ENCODE measurements at regions not wholly inside any gene's neighbourhood (a gene's known extent, or its start where the extent isn't known, plus 50 kb on each side); places are given as distances from the start of the nearest gene placed in this dataset.
"Not testable (repeated sequence)": the region's sequence is repeated elsewhere in the genome, so short reads cannot be mapped to it uniquely, and the experiment has no call there.

DNA sequence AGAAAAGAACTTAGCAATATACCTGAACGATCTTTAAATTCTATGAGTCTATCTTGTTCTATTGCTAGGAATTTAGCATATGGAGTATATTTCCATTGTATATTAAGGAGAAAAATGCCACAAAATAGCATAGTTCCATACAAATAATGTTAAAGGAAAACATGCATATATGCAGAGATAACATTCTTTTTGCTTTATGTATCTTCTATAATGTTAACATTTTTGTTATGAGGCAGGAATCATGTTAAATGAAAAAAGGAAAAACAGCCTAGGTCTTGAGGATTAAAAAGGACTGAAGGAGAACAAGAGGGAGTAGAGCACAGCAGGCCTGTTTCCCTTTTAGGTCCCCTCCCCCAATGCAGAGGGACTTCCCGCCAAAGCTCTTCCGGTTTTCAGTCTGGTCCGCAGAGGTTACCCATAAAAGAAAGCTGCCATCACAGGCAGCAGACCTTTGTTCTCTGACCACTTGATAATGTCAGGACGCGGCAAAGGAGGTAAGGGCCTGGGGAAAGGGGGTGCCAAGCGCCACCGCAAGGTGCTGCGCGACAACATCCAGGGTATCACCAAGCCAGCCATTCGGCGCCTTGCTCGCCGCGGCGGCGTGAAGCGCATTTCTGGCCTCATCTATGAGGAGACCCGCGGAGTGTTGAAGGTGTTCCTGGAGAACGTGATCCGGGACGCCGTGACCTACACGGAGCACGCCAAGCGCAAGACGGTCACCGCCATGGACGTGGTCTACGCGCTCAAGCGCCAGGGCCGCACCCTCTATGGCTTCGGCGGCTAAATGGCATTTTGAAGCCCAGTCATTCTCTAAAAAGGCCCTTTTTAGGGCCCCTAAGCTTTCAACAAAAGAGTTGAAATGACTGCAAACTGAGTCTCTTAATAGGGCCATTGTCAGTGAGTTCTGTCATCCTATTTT is 108.4 kb upstream of the PRSS16 start:
- DNase-seq: no peak

DNA sequence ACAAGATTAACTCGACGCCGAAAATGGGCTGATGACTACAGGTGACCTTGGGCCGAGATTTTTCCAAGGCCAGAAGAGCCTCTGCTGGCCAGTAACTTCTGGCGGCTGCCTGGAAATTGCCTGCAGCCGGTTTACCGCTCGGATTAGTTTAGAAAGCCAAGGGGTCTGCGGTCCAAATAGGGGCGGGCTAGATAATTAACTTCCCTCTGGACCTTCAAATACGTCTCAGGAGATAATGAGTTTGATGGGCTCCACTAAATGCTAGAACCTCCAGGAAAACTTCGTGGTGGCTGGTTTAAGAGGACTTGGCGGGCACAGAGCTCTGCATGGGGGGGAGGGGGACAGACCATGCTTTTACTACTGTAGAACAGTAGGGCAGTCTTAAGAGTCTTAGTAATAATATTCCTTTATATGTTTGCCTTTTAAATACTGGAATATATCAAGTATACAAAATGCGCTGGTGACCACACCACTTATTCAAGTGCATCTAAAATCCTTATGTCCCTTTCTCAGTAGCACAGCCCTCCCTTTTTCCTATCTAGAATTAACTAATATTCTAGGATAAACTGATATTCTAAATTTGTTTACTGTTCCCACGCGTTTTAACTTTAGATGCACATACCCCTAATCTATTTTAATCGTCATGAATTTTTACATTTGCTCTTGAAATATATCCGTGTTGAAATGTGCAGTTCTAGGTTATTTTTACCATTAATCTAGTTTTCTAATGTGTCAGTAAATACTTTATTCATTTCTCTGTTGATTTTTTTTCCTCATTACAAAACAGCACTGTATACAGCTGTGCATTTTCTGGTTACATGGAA is 107.5 kb upstream of the PRSS16 start:
- DNase-seq: no peak

DNA sequence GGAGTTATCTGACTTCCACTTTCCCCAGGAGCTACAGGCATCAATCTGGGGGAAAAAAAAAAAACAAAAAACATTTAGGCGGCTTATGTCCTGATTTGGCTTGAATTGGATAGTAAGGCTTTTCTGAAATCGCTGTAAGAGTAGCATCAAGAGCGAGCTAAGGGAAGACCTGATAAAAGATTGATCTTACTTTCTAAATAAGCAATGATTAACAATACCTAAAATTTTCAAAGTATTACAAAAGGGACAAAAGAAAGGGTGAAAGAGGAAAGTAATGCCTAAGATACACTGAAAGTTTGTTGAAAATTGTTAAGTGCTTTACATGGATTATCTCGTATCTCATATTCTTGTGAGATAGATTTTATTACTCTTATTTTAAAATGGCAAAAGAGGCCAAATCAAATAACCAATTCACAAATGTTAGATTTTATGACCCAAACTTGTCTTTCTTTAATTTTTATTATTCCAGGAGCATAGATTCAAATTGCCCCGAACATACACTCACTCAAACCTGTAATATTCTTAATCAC is 106.4 kb upstream of the PRSS16 start:
- DNase-seq: no peak

- DNase-seq: no peak
Measured at GRCh38 chr6:27141529-27142015, 105.9 kb upstream of the PRSS16 start.

- not testable (repeated sequence) for DNase-seq
Measured at GRCh38 chr6:27143020-27143388, 104.5 kb upstream of the PRSS16 start.

DNA sequence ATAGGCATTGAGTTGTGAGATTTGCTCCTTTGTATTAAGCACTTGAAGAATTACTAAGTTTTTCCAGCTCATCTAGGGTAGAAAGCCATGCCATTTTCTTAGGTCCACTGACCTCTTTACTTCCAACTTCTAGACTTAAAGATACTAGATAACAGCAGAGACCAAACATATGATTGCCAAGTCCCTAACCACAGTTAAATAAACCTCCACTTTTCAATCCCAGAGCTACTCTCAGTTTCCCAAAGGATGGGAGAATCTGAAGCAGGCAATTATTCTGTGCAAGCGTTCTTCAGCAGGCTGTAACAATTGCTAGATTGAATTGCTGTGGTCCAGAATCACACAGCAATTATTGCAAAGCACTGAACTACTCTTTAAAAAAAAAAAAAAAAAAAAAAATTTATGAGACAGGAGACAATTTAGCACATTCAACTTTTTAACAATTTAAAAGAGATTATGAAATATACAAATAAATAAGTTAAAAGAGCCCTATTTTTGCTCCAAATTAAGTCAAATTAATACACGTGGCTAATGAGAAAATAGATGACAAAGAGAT is 104.0 kb upstream of the PRSS16 start:
- DNase-seq: no peak

- DNase-seq: no peak
Measured at GRCh38 chr6:27144740-27145079, 102.8 kb upstream of the PRSS16 start.

DNA sequence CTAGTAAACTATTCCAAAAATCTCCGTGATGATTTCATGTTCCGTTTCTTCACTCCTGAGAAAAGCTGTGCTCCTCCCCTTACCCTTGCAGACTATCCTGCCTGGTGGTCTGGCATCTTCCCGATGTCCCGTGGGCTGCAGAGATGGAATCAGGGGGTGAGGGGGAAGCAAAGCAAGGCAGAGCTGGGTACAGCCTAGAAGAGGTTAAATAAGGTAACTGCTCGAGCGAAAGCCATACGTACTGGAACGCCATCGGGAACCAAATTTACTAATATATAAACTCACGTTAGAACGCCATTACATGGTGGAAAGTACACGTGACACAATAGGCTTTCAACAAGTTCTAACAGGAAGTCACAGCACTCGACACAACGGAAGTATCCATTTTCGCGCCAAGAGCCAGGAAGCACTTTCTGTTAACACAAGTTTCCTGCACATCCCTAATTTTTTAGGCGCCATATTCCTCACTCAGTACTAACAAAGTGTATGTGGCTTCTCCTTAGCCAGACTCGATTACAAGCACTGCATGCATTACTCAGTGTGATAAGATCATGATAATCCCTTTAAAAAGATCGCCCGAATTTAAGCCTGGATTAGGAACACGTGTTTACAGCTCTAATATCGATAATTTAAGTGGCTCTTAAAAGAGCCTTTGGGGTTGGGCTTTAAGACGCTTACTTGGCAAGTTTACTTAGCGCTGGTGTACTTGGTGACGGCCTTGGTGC is 101.6 kb upstream of the PRSS16 start:
- peak; percentile 92 for DNase-seq

DNA sequence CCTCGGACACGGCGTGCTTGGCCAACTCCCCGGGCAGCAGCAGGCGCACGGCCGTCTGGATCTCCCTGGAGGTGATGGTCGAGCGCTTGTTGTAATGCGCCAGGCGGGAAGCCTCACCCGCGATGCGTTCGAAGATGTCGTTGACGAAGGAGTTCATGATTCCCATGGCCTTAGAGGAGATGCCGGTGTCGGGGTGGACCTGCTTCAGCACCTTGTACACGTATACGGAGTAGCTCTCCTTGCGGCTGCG is 101.1 kb upstream of the PRSS16 start:
- not testable (repeated sequence) for DNase-seq

- DNase-seq: peak; percentile 99
Measured at GRCh38 chr6:27146706-27147505, 100.6 kb upstream of the PRSS16 start.

GRCh38 chr6:27148404-27148795 is 99.1 kb upstream of the PRSS16 start:
- DNase-seq: no peak

- peak; percentile 11 for DNase-seq
Measured at GRCh38 chr6:27149150-27149549, 98.4 kb upstream of the PRSS16 start.

DNA sequence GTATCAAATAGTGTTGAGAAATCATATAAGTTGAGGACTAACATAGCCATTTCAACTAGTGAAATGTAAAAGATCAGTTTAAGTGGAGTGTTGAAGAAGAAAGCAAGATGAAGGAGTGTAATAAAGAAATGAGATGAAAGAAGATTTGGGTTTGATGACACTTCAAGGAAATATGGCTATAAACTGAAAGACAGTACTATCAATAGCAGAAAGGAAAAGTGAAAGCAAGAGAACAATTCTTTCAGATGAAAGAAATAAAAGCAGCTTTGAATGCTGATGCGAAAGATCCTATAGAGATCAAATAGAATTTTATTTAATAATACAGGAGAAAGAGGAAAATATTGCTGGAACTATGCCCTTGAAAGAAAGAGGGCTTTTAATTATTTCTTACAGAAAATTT is 92.8 kb upstream of the PRSS16 start:
- DNase-seq: no peak

DNA sequence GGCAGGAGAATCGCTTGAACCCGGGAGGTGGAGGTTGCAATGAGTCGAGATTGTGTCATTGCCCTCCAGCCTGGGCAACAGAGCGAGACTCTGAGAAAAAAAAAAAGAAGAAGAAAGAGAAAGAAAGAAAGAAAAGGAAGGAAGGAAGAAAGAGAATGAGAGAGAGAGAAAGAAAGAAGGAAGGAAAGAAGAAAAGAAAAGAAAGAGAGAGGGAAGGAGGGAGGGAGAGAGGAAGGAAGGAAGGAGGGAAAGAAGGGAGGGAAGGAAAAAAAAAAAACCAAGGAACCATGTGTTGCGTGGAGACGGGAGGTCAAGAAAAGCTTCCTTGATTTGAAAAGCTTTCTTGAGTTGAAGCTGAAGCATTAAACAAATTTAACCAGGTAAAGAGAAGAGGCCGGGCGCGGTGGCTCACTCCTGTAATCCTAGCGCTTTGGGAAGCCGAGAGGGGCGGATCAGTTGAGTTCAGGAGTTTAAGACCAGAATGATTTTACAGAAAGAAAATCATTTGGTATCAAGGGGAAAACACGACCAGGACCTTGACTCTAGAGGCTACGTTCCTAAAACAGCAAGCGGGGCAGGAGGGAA is 90.5 kb upstream of the PRSS16 start:
- peak; percentile 72 for DNase-seq

DNA sequence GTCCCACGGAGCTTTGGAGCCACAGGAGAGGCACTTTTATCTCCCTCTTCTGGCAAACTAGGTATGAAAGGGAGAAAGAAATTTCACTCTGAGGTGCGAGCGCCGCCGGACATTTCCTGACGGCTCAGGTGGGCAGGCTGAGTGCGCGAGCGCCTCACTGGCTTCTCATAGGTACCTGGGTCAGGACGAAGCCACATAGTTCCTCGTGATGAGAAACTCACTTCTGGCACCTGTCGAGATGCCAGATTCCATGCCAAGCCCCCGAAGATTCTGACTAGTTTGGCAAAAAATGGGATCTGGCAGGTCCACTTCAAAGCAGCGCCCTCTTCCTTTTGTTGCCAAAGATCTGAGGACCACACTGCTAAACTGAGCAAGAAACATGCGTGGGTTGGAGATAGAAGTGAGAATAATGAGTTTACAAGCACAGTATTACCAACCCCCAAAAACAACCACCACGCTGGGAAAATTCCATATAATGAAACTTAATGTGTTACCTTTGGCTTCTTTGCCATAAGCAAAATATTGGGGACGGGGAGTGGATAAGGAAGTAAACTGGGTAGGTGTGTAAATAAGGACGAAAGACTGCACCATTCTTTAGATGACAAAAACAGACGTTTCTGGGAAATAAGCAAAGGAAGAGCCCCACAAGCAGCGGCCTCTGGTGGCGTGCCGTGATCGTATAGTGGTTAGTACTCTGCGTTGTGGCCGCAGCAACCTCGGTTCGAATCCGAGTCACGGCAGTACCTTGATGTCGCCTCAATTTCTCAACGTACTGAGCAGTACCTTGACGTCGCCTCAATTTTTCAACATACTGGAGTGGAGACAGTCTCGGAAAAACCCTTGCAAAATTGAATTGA is 89.8 kb upstream of the PRSS16 start:
- peak; percentile 82 for DNase-seq

DNA sequence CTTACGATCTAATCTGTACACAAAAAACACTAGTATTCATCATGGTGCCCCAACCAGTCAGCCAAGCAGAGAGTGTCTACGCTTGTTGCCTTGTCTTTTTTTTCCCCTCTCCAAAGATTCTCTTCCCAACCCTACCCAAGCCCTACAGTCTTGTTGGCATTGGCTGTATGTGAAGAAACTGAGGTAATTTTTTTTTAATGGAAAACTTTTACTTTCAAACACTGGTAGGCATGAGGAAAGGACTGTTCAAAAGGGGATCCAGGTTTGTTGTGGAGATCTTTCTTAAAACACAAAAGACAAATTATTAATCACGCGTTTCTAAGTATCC is 89.2 kb upstream of the PRSS16 start:
- no peak for DNase-seq

DNA sequence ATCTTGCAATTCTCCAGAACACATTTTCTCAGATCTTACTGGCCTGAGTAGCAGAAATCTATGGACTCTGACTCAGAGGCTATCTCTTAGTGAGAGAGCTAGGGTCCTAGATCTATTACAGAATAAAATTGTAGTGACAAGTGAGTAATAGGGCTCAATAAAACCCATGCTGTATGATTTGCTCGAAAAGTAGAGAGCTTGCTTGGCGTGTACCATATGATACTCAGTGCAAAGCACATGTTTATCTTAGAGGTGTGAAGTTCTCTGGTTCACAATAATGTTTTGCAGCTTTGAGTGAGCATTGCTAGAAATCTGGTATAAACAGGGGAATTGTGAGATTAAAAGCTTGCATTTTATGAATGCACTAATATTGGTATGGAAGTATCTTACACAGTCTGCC is 87.8 kb upstream of the PRSS16 start:
- no peak for DNase-seq

- no peak for DNase-seq
Measured at GRCh38 chr6:27161115-27161514, 86.4 kb upstream of the PRSS16 start.

DNA sequence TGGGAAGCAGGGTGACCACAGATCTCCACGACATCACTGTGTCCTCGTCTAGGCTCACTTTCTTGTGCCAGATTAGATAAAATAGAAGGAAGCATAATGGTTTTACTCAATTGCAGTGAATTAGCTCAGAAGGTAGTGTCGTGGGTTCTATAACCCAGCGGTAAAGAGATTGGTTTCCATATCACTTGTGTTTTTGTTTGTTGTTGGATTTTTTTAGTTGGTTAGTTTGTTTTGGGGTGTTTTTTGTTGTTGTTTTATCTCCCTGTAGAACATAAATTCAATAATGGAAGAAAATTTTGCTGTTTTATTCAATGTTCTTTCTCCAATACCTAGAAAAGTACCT is 85.9 kb upstream of the PRSS16 start:
- DNase-seq: no peak

- DNase-seq: peak; percentile 71
Measured at GRCh38 chr6:27161946-27162603, 85.4 kb upstream of the PRSS16 start.

GRCh38 chr6:27163834-27164233 is 83.7 kb upstream of the PRSS16 start:
- DNase-seq: no peak
